ENCODE measurements at regions not wholly inside any gene's neighbourhood (a gene's known extent, or its start where the extent isn't known, plus 50 kb on each side); places are given as distances from the start of the nearest gene placed in this dataset.

DNA sequence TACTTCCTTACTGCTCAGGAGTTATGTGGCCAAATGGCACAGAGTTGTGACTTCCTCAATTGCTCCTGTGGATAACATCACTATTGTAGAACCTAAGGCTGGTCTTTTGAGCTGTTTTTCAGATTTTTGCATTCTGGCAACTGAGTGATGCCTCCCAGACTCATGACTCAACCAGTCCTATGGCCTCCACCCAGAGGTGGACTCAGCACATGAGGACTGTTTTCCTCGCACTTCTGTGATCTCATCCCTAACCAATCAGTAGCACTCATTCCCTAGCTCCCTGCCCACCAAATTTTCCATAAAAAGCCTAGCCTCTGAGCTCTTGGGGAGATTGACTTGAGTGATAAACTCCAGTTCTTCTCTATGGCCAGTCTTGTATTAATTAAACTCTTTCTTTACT lies 407.9 kb upstream of the TNP1 start:
- H3K4me3 ChIP-seq (ENCODE audit: low read length) = no peak overlapping the region
- no peak for DNase-seq (ENCODE audit: low read depth)
- H3K9ac ChIP-seq (ENCODE audit: low read length) = no peak overlapping the region
- no peaks in the 10 kb centered on the region for H3K27me3 ChIP-seq (replicated peaks; ENCODE audit: control insufficient read depth, insufficient read depth, low read length)
- H3K4me1 ChIP-seq (ENCODE audit: control insufficient read depth, insufficient read depth, low read length) = peaks cover 11% of the 10 kb centered on the region
- H3K36me3 ChIP-seq (ENCODE audit: control insufficient read depth, insufficient read depth, low read length, severe bottlenecking) = no peaks in the 10 kb centered on the region
- H3K9me3 ChIP-seq (ENCODE audit: control insufficient read depth, low read length) = peaks cover 18% of the 10 kb centered on the region

DNA sequence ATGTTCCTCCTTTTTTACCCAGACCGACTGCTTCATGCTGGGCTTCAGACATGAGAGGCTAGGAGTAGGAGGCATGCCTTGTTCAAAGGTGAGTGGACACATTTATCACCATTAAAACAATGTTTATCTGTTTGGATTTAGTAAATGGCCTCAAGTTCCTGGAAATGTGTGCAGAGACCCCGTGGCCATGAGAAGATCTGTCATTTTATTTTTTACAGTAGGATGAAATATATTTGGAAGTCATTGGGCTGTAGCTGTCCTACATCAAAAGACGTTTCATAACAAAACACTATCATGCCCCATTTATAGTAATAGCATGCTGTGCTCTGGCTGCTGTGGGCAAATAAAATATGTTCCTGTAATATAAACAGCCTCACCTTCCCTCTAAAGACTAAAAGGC lies 403.9 kb upstream of the TNP1 start:
- H3K4me3 ChIP-seq (ENCODE audit: low read length) = no peak overlapping the region
- peaks cover 18% of the 10 kb centered on the region for H3K9me3 ChIP-seq (ENCODE audit: control insufficient read depth, low read length)
- no peaks in the 10 kb centered on the region for H3K4me1 ChIP-seq (ENCODE audit: control insufficient read depth, insufficient read depth, low read length)
- H3K36me3 ChIP-seq (ENCODE audit: control insufficient read depth, insufficient read depth, low read length, severe bottlenecking) = no peaks in the 10 kb centered on the region
- H3K27me3 ChIP-seq (replicated peaks; ENCODE audit: control insufficient read depth, insufficient read depth, low read length) = no peaks in the 10 kb centered on the region
- no peak overlapping the region for H3K9ac ChIP-seq (ENCODE audit: low read length)
- DNase-seq (ENCODE audit: low read depth) = no peak

DNA sequence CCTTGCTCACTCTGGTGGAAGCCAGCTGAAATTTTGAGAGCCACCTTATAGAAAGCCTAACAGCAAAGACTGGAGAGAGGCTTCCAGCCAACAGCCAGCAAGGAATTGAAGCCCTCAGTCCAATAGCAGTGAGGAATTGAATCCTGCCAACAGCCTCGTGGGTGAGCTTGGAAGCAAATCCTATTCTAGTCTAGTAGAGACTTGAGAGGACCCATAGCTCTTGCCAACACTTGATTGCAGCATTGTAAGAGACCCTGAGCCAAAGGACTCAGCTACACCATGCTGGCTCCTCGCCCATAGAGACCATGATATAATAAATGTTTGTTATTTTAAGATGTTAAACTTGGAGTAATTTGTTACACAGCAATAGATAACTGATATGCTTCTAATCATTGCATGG lies 403.0 kb upstream of the TNP1 start:
- Histone ChIP-seq H3K4me1 (ENCODE audit: control insufficient read depth, insufficient read depth, low read length) (no peaks in the 10 kb centered on the region), H3K27me3 (replicated peaks; ENCODE audit: control insufficient read depth, insufficient read depth, low read length) (no peaks in the 10 kb centered on the region), H3K9ac (ENCODE audit: low read length) (no peak overlapping the region), H3K9me3 (ENCODE audit: control insufficient read depth, low read length) (peaks cover 13% of the 10 kb centered on the region), H3K36me3 (ENCODE audit: control insufficient read depth, insufficient read depth, low read length, severe bottlenecking) (no peaks in the 10 kb centered on the region), H3K4me3 (ENCODE audit: low read length) (no peak overlapping the region)
- DNase-seq (ENCODE audit: low read depth) = no peak

DNA sequence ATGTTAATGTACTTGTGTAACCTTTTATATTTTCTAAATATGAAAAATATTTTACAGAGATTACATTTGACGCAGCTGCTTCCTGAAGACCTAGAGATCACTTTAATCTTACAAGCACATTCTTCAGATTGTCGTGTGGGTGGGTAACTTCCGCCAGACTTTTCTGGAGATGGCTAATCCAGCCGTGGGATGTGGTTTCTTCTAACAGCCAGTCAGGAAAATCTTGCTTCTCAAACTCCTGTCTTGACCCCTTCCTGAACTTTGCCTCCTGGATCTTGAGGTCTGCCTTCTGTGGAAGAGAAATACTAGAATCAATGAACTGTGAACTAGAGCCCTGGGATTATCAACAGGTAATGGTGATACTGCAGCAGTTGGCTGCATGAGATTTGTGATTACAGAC lies 401.6 kb upstream of the TNP1 start:
- no peaks in the 10 kb centered on the region for H3K27me3 ChIP-seq (replicated peaks; ENCODE audit: control insufficient read depth, insufficient read depth, low read length)
- no peak overlapping the region for H3K4me3 ChIP-seq (ENCODE audit: low read length)
- H3K4me1 ChIP-seq (ENCODE audit: control insufficient read depth, insufficient read depth, low read length) = peaks cover 3% of the 10 kb centered on the region
- no peak overlapping the region for H3K9ac ChIP-seq (ENCODE audit: low read length)
- H3K9me3 ChIP-seq (ENCODE audit: control insufficient read depth, low read length) = no peaks in the 10 kb centered on the region
- no peak for DNase-seq (ENCODE audit: low read depth)
- H3K36me3 ChIP-seq (ENCODE audit: control insufficient read depth, insufficient read depth, low read length, severe bottlenecking) = no peaks in the 10 kb centered on the region

DNA sequence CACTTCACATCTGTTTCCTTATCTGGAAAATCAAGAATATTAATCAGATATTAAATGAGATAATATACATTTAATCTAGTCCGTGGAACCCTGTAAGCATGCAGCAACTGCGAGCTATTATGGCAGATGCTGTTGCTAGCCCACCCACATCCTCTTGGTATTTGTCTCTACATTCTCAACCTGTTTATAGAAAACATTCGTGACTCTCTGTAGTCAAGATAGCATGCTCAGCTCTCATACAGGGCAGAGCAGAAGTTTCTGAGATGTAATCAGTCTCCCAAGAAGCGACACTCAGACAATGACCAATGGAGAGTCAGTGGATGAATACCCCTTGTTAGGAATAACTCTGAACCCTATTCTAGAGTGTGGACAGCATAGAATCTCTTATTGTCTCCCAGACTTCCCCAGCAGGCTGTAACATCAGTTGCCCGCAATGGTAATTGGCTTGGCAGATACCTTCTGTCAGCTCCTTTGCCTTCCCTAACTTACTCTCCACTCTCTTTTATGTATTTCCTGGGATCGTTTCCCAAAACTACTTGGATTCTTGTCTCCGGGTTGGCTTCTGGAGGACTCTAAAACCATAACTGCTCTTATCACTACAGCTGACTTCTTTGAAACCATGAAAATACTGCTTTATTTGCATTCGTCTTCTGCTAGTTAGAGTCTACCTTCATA lies 400.7 kb upstream of the TNP1 start:
- Histone ChIP-seq H3K4me1 (ENCODE audit: control insufficient read depth, insufficient read depth, low read length) (peaks cover 8% of the 10 kb centered on the region), H3K4me3 (ENCODE audit: low read length) (no peak overlapping the region), H3K36me3 (ENCODE audit: control insufficient read depth, insufficient read depth, low read length, severe bottlenecking) (no peaks in the 10 kb centered on the region), H3K27me3 (replicated peaks; ENCODE audit: control insufficient read depth, insufficient read depth, low read length) (no peaks in the 10 kb centered on the region), H3K9ac (ENCODE audit: low read length) (no peak overlapping the region), H3K9me3 (ENCODE audit: control insufficient read depth, low read length) (no peaks in the 10 kb centered on the region)
- DNase-seq (ENCODE audit: low read depth) = no peak

DNA sequence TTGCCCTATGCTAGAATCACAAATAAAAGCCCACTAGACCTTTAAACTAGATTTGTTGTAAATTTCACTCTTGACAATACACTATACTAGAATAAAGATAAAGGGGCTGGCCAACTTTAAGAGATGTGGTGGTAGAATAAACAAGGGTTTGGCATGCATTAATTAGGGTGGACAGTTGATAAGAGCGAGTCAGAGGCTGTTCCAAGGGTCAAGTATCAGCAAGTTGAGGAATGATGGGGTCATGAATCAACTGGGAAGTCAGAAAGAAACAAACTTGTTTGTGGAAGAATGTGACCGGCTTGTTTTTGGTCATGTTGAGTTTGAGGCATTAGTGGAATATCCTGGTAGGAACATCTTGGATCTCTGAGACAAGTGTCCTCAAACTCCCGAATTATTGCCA lies 398.3 kb upstream of the TNP1 start:
- H3K27me3 ChIP-seq (replicated peaks; ENCODE audit: control insufficient read depth, insufficient read depth, low read length) = no peaks in the 10 kb centered on the region
- H3K36me3 ChIP-seq (ENCODE audit: control insufficient read depth, insufficient read depth, low read length, severe bottlenecking) = no peaks in the 10 kb centered on the region
- no peak for DNase-seq (ENCODE audit: low read depth)
- no peak overlapping the region for H3K4me3 ChIP-seq (ENCODE audit: low read length)
- peaks cover 8% of the 10 kb centered on the region for H3K4me1 ChIP-seq (ENCODE audit: control insufficient read depth, insufficient read depth, low read length)
- no peak overlapping the region for H3K9ac ChIP-seq (ENCODE audit: low read length)
- no peaks in the 10 kb centered on the region for H3K9me3 ChIP-seq (ENCODE audit: control insufficient read depth, low read length)

DNA sequence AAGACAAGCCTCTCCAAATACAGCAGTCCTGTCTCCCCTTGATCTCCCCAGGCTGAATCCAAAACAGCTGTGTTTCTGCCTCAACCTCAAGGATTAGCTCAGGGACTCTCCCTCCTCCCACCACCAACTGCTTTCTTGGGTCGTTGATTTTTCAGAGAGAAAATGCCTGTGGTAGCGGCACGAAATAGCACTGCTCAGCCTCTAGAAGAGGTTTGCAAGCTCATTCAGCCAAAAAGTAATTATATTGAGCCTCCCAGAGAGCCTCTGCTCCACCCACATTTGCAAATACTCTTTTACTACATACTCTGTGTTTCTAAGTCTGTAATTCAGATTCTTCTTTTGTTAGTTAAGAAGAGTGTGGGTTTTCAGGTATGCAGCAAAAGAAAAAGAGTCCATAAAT lies 396.4 kb upstream of the TNP1 start:
- H3K9ac ChIP-seq (ENCODE audit: low read length) = no peak overlapping the region
- no peaks in the 10 kb centered on the region for H3K9me3 ChIP-seq (ENCODE audit: control insufficient read depth, low read length)
- no peaks in the 10 kb centered on the region for H3K27me3 ChIP-seq (replicated peaks; ENCODE audit: control insufficient read depth, insufficient read depth, low read length)
- H3K4me1 ChIP-seq (ENCODE audit: control insufficient read depth, insufficient read depth, low read length) = peaks cover 8% of the 10 kb centered on the region
- DNase-seq (ENCODE audit: low read depth) = peak; percentile 81
- H3K36me3 ChIP-seq (ENCODE audit: control insufficient read depth, insufficient read depth, low read length, severe bottlenecking) = no peaks in the 10 kb centered on the region
- H3K4me3 ChIP-seq (ENCODE audit: low read length) = no peak overlapping the region

DNA sequence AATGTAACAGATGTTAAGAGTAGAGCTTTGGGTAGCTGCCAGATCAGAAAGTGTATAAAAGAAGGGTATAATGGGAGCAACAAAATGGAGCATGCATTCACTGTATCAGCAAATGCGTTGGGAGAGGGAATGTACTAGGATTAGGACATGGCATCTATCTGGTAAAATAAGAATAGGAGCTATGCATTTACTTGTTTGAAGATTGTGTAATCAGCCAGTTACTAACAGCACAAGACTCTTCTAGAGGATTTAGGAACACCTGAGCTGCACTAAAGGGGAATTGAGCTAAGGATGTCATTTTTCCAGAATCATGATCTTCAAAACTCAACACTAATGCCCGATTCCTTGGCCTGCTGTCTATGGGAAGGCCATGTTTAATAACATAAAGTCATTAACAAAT lies 394.2 kb upstream of the TNP1 start:
- DNase-seq (ENCODE audit: low read depth) = no peak
- Histone ChIP-seq H3K36me3 (ENCODE audit: control insufficient read depth, insufficient read depth, low read length, severe bottlenecking) (no peaks in the 10 kb centered on the region), H3K27me3 (replicated peaks; ENCODE audit: control insufficient read depth, insufficient read depth, low read length) (no peaks in the 10 kb centered on the region), H3K4me1 (ENCODE audit: control insufficient read depth, insufficient read depth, low read length) (peaks cover 9% of the 10 kb centered on the region), H3K9me3 (ENCODE audit: control insufficient read depth, low read length) (no peaks in the 10 kb centered on the region), H3K4me3 (ENCODE audit: low read length) (no peak overlapping the region), H3K9ac (ENCODE audit: low read length) (no peak overlapping the region)

DNA sequence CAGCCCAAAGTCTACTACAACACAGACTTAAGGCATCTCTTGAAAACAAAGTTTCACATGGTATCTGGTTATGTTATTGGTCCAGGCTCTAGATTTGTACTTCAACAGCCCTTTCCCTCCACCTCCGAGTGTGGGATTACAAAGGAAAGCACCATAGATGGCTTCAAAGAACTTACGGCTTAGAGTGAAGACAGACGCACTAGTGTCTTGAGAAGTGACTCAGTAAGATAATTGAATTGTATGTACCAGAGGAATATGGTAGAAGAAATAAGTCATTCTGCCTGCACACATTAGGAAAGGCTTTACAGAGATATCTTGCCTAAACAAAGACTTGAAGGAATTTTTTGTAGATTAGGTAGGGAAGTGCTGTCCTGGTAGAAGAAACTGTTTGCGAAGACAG lies 392.3 kb upstream of the TNP1 start:
- peaks cover 23% of the 10 kb centered on the region for H3K4me1 ChIP-seq (ENCODE audit: control insufficient read depth, insufficient read depth, low read length)
- no peaks in the 10 kb centered on the region for H3K9me3 ChIP-seq (ENCODE audit: control insufficient read depth, low read length)
- no peak overlapping the region for H3K4me3 ChIP-seq (ENCODE audit: low read length)
- no peaks in the 10 kb centered on the region for H3K36me3 ChIP-seq (ENCODE audit: control insufficient read depth, insufficient read depth, low read length, severe bottlenecking)
- no peak overlapping the region for H3K9ac ChIP-seq (ENCODE audit: low read length)
- no peaks in the 10 kb centered on the region for H3K27me3 ChIP-seq (replicated peaks; ENCODE audit: control insufficient read depth, insufficient read depth, low read length)
- no peak for DNase-seq (ENCODE audit: low read depth)

DNA sequence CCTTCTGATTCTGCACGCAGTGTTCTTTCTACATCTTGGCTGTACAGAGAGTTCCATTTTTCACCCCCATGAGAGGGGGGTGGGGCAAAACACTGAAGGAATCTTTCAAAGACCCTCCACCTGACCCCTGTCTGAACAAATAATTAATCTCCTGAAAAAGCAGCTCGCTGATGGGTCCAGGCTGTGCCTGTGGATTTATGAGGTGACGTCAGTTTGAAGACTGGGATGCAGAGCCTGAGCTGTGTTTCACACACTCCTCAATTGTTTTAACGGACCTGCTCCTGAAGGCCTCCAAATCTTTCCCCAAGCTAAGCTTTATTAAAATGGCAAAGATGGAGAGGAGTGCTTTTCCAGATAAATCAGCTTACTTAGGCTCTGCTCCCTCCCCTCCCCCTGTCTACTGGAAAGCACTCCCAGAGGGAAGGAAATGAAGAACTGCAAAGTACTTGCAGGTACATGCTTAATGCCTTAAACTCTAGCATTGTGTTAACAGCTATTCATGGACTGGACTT lies 390.2 kb upstream of the TNP1 start:
- Histone ChIP-seq H3K4me1 (ENCODE audit: control insufficient read depth, insufficient read depth, low read length) (peaks cover 15% of the 10 kb centered on the region), H3K27me3 (replicated peaks; ENCODE audit: control insufficient read depth, insufficient read depth, low read length) (no peaks in the 10 kb centered on the region), H3K9me3 (ENCODE audit: control insufficient read depth, low read length) (no peaks in the 10 kb centered on the region), H3K9ac (ENCODE audit: low read length) (no peak overlapping the region), H3K36me3 (ENCODE audit: control insufficient read depth, insufficient read depth, low read length, severe bottlenecking) (no peaks in the 10 kb centered on the region), H3K4me3 (ENCODE audit: low read length) (no peak overlapping the region)
- DNase-seq (ENCODE audit: low read depth) = no peak

DNA sequence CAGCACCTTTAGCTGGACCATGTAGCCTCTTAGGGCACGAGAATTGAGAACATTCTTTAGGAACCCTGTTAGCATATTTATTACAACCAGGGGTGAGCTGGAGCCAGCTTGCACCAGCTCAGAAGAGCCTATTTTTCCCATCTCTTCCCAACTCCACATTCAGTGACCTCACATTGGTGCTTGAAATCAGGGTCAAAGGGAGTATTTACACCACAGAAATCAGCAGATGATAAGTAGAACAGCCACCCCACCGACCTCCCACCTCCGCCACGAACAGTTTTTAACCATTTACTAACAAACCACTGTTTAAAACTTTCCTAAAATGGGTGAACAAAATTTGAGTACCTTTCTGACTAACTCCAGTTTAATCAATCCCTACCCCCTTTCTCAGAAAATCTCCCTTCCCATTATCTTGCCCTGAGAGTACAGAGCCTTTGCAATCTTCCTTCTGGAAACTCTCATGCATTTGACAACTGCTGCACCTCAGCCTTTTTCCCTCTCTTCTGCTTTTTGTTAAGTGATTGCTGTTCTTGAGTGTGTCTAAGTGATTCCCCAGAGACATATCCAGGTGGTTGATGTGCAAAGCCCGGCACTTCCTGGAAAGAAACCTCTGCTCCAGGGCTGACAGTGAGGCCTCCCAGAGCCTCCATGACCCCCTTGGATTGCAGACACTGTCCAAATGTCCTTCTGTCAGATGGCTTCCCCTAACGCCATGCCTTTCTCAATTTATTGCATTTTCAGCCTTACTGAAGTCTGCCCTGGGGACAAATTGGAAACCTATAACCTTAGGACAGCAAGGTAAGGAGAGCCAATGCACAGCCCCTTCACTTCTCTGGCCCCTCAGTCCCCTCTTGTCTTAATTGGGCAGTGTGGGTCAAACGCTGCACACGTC lies 389.5 kb upstream of the TNP1 start:
- Histone ChIP-seq H3K9ac (ENCODE audit: low read length) (no peak overlapping the region), H3K27me3 (replicated peaks; ENCODE audit: control insufficient read depth, insufficient read depth, low read length) (no peaks in the 10 kb centered on the region), H3K9me3 (ENCODE audit: control insufficient read depth, low read length) (no peaks in the 10 kb centered on the region), H3K4me1 (ENCODE audit: control insufficient read depth, insufficient read depth, low read length) (peaks cover 15% of the 10 kb centered on the region), H3K4me3 (ENCODE audit: low read length) (no peak overlapping the region), H3K36me3 (ENCODE audit: control insufficient read depth, insufficient read depth, low read length, severe bottlenecking) (no peaks in the 10 kb centered on the region)
- DNase-seq (ENCODE audit: low read depth) = no peak

Data from adipocyte (in vitro differentiated cells).